Stimulated activated CD8-positive, alpha-beta memory T cell treated with anti-CD3 and anti-CD28 coated beads, Interleukin-4, amount 100 ng/mL, for 4 hours (primary cell): ENCODE measurements at regions not wholly inside any gene's neighbourhood (a gene's known extent, or its start where the extent isn't known, plus 50 kb on each side); places are given as distances from the start of the nearest gene placed in this dataset.
"Not testable (repeated sequence)": the region's sequence is repeated elsewhere in the genome, so short reads cannot be mapped to it uniquely, and the experiment has no call there.

Source experiments
- DNase-seq, 2 donors: peaks; one replicate each; pipeline ENCODE4 v3.0.0-alpha.2; 2020; ENCODE audit warnings: low read depth in 2 of 2, low spot score in 1 of 2

DNA sequence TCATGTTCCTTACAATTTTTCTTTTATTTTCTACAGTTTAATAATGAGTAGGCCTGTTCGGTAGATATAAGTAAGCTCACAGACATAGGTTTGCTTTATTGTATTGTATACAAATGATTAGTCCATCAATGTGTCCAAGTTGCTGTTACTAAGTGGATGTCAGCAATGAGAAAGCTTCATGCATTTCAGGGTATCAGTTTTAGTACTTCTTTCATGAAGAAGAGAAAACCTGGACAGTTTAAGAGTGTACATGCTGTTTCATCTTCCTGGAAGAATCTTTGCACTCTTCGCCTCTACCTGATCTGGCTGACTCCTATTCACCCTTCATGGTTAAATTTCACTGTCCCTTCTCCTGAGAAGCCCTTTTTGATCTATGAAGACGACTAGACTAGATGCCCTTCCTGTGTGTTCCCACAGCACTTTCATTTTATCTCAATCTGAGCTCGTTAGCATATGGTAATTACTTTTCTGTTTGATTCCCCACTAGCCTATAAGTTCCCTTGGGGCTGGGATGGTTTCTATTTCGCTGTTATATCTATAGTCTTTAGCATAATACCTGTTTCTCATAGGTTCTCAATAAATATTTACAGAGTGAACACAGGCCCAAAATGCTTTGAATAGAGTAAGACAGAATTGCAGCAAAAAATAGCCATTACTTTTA, 70.7 kb downstream of the CETN3 start:
- DNase-seq = no peak

DNA sequence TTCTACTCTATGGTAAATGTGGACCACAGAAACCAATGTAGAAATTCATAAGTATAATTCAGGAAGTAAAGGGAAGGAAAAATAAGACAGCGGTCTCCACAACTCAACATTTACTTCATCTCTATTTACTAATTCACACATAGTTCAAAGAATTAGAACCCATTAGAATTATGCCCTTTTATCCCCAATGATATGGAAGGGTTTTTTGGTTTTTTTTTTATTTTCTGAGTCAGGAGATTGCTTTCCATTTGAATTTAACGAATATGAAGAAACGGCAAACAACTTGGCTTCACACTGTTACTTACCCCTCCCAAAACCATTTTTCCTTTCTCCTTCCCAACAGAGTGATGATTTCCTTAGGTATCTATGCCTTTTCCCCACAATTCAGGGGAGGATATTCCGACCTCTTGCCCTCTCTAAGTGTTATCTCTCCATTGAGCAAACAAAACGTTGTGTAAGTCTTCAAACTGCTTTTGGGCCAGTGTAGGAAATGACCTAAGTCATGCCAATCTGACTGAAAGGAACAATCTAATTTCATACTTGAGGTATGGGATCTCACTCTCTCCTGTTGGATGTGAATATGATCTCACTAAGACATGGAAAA, 72.0 kb downstream of the CETN3 start:
- no peak for DNase-seq

DNA sequence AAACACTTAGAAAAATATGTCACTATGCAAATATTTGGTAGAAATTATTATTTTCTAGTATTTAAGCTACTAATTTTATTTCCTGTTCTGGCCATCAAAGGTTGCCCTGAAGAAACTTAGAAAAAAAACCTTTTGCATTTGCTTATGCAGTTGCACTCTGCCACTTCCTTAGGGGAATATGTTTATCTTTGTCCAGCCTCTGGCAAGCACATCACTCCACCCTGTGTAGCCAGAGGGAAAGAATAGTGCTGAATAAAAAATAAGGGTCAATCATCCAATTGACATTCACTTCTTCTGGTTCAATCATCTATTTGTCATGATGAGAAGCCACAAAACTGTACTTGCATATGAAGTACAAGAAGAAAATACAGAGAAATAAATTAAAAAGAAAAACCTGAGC, 72.8 kb downstream of the CETN3 start:
- DNase-seq = no peak

DNA sequence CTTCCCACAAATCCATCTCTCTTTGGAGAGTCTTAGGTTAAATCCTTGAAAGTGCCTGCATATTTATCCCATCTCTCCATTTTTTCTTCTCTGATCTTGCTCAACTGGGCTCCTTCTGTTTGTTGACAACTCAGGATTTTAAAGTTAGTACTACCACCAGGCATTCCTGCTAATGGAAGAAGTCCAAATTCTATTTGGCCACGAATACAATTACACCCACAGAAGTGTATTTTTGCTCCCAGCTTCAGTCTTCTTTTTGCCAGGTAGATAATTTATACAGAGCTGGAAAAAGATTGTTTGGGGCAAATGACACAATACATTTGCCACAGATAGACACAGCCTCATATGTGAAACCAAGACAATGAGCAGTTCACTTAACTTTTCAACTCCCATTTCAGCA, 74.8 kb downstream of the CETN3 start:
- no peak for DNase-seq

DNA sequence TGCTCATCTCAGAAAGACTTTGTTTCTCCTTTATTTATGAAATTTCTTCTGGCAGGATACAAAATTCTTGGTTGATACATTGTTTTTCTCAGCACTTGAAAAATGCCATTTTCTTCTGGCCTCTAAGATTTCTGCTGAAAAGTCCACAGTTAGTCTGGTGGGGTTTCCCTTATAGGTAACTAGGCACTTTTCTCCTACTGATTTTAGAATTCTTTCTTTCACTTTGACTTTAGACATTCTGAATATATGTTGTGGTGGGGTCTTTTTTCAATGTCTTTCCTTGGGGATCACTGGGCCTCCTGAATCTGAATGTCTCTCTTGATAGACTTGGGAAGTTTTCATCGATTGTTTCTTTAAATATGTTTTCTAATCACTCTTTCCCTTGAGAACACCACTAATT, 79.6 kb downstream of the CETN3 start:
- DNase-seq = no peak

DNA sequence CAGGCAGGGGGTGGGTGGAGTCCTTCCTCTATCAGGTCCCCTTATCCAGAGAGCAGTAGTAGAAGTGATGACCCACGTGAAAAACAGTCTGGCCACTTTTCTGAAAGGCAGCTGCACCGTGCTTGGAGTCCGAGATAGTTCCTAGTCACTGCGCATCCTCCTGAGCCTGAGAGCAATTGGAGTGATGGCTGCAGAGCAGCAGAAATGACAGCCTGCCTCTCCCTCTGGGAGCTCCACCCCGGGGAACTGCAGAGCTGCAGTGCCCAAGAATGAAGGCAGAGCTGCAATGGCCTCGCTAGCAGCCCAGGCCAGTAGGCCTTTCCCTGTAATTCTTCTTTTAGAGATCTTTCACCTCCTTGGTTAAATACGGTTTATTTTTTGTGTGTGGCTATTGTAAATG, 82.6 kb downstream of the CETN3 start:
- no peak for DNase-seq

DNA sequence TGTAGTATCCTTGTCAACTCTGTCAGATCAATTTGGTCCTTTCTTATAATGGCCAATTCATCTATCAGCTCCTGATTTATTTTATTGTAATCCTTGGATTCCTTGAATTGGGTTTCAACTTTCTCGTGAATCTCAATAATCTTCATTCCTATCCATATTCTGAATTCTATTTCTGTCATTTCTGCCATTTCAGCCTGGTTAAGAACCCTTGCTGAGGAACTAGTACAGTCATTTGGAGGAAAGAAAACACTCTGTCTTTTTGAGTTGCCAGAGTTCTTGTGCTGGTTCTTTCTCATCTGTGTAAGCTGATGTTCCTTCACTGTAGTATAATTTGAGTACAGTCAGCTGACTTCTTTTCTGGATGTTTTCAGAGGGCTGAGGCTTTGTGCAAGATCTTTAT, 84.5 kb downstream of the CETN3 start:
- DNase-seq = no peak

DNA sequence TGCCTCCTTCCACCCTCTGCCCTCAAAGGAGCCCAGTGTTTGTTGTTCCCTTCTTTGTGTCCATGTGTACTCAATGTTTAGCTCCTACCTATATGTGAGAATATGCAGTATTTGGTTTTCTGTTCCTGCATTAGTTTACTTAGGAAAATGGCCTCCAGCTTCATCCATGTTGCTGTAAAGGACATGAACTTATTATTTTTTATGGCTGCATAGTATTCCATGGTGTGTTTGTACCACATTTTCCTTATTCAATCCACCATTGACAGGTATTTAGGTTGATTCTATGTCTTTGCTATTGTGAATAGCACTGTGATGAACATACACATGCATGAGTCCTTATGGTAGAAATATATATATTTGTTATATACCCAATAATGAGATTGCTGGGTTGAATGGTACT, 89.2 kb downstream of the CETN3 start:
- not testable (repeated sequence) for DNase-seq

DNA sequence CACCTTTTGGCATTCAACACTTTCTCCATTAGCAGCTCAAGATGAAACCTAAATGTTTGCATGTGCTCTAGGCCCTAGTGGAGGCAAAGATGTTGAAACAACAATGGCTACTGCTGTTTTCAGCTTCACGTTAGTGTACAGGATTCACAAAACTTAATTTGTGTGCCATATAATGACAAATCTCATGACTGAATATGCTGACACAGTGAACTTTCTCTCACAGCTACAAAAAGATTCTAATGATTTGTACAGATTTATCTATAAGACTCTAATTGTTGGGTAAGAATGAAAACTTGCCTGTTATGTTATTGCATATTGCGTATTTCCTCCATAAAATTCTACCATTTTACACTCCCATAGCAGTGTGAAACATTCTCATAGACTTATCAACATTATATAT, 97.5 kb downstream of the CETN3 start:
- DNase-seq = no peak

DNA sequence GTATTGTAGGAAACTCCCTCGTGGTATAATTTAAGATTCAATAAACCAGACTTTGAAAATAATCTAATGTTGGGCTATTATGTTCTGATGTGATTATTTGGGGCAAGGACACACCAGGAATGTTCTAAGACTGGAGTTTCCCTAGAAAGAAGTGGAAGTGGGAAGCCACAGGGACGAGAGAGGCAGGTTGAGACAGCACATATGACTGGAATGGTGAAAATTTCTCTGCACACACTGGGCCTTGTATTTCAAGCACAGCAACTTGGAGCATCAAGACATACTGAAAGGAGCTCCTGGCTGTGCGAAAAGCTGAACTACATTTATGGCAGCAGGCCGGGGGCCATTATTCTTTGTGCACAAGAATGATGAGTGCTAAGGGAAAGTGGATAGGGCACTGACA, 98.2 kb downstream of the CETN3 start:
- DNase-seq = no peak

DNA sequence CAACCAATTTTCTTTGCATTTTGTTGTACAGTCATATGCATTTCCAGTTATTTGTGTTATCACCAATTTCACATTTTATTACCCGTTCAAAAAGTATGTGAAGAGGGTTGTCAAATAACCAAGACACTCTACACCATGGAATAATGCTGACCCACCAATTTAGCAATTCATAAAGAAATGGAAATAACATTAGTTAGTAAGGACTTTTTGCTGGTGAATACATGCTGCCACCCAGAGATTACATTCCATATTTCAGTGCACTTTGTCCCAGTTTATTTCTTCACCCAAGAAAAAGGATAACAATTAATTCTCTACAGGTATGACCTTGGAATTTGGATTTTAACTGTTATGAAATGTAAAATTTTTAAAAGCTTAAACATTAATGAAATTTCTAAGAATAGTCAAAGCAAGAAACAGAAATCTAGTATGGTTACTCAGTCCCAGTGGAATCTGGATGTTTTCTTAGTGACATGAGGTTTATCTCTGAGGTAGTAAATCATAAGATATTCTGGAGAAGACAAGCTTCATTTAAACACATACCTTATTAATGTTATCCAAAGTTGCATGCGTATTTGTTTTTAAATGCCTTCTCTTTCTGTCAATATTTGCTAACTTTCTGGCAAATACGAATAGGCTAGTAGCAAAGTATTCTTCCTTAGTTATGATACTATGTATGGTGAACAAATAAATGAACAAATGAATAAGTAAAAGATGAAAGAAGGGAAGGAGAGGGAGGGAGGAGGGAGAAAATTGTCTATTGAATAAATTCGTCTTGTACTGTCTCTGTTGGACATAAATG, 100.6 kb downstream of the CETN3 start:
- DNase-seq = no peak

DNA sequence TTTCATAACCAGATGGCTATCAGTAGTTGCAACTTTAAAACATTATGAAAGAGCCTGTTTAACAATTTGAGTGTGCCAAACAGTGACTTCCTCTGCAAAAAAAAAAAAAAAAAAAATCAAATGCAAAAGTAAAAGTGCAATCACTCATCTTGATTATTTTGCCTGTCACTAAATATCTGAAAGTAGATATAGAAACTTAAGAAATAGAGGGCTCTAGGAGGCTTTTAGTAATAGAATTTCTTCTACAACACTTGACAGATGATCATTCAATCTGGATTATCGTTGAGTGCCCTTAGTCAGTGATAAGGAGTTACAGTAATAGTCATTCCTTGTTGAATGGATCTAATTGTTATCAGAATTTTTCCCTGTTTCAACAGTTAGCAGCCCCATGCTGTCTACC, 101.8 kb downstream of the CETN3 start:
- DNase-seq = no peak

DNA sequence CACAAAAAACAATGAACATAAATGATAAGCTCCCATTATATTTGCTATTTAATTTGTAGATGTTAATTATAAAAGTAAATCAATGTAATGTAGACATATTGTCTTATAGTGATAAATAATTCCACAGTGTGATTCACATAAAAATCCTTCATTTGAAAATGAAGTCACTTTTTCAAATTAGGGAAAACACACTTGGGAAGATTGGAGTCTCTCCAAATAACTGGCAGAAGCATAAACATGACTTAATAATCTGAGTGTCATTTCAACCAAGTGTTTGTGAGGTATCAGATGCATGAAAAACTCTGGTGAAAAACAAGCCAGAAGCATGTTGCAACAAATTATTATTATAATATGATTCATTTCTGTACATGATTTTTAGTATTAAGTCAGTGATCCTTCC, 102.2 kb downstream of the CETN3 start:
- no peak for DNase-seq

DNA sequence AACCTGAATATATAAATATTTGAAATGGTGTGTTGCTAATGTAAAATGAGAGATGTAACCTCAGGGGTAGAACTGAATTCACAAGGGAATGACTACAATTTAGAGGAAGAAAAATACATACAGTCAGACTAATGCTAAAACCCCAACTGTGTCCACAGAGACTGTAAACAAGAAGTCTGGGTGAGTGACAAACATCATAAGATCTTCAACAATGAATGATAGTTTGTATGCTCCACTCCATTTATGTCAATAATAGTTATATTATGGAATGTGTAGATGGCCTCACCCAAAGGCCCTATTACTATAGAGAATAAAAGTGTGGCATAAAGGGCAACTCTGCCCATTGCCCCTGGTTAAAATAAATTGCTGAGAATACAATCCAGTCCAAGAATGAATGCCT, 102.9 kb downstream of the CETN3 start:
- DNase-seq = no peak

DNA sequence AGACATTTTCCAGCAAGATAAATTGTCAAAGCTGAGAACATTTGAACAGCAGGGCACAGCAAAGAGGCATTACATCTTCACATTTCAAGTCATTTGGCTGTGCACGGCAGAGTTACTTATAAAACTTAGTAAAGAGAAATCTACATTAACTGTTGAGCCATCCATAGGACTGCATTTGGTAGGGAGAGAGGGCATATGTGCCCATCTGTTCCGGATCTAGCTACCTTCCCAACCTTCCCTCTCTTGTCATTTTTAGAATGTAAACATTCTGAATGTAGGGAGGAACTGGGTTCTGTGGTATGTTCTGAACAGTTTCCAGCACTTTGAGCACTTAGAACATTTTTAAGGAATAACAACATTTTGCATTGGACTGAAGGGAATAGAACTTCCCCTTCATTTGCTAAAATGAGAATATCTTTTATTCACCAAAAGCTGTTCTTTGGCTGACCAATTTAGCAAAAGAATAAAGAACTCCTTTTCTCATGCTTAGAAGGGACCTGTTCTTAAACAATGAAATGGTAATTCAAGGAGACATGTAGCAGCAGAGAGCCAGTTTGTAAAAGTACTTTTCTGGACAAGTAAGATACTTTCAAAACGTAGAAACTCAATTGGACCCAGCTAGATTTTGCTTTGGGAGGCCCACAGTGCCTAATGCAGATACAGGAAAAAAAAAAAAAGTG, 104.4 kb downstream of the CETN3 start:
- no peak for DNase-seq

DNA sequence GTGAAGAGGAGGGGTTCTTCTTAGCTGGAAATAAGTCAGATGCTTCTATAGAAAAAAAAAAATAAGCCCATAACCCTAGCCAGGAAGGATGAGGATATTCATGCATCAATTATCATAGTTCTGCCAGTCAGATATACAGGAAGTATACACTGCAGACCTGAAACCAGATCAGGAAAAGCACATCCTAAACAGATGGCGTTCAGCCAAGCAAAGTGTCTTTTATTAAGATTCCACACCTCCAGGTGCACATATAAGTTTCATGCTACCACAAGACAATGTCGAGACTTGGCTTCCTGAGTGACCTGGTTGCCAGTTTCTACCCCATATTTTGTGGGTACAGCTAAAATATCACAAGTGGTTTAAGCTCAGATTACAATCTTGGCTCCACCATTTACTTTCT, 108.3 kb downstream of the CETN3 start:
- DNase-seq = no peak

DNA sequence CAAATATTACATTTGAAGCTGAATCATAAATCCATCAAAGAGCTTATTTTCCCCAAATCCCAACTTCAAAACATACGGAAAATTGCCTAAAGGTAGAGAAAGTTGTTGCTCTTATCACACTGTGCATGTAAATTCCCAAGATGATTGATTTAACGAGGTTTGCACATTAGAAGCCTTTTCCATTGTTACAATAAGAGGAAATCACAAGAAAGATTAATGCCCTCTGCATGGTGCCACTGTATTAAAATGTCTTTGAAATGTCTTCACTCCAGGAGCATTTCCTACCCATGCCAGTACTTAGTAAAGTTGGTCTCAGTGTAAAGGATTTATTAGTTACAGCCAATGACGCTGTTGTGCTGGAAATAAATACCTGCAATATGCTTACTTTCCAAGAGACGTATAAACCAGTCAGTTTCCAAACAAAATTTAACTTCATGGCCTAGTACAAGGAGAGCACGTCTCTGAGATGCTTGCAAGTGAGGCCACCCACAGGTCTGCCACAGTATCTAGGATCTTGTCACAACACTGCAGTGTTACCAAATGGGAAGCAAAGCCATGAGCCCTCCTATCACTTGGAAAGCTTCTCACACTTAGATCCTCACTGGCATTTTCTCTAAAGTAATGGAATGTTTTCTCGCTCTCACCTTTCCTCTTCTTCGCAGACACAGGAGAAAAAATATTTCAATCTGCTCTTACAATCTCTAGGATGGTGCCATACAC, 112.4 kb downstream of the CETN3 start:
- DNase-seq = no peak

DNA sequence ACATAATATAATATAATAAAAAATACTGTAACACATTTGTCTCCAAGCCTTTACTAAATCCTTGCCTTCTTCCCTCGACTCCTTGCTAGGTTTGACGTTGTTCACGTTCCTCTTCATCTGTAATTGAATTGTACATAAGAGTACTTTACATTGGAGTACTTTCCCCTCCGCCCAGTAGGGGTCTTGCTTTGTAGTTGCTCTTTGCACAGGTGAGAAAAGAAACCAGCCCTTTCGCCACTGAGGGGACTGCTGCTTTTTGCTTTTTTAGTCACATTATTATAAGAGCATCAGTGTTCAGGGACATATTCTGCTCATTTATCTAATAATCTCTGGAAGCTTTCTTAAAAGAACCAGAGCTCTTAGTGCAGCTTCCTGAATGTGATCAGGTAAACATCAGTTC, 115.0 kb downstream of the CETN3 start:
- no peak for DNase-seq

DNA sequence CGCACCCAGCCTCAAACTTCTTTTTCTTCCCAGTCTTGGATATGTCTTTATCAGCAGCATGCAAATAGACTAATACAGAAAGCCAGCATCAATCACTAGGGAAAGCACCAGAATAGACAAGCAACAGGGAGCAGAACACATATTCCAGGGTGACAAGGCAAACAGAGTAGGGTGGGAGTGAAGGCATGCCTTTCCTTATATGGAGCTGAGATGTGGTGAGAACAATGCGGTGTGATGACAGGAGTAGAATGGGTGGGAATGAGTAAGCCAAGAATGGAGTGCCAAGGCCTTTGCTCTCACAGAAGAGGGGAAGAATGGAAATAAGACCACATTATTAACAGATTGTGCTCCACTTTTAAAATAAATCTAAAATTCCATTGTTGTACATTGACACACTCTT, 115.6 kb downstream of the CETN3 start:
- no peak for DNase-seq

DNA sequence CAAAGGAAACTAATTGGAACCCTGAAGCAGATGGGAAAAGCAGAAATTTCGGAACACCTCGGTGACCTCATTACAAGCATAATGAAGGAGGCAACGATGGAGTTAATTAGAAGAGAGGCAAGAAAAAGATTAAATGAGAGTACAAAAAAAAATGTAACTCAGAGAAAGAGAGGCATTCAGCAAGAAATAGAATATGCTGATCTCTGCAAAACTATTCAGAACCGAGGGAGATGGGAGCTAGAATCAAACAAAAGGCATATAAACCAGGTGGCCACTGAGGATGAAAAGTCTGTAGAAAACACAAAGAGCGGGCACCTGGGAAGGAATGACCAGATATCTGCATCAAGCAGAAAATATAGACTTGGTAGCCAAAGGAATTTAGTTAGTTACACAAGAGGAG, 118.9 kb downstream of the CETN3 start:
- no peak for DNase-seq

DNA sequence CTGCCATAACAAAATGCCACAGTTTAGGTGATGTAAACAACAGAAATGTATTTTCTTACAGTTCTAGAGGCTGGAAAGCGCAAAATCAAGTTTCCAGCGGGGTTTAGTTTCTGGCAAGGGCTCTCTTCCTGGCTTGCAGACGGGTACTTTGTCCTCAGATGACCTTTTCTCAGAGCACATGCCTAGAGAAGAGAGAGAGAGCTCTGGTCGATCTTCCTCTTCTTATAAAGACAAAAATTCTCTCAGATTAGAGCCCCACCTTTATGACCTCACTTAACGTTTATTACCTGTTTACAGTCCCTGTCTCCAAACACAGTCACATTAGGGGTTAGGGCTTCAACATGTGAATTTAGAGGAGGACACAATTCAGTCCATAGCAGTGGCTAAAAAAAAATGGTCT, 119.7 kb downstream of the CETN3 start:
- DNase-seq = no peak
